ENCODE measurements at regions not wholly inside any gene's neighbourhood (a gene's known extent, or its start where the extent isn't known, plus 50 kb on each side); places are given as distances from the start of the nearest gene placed in this dataset.

GRCh38 chr17:30580916-30581315 lies 103.7 kb downstream of the GOSR1 start:
- no peak for DNase-seq (ENCODE audit: low spot score)
- ChIA-PET POLR2A (no interaction called here), CTCF (no interaction called here)
- H3K36me3 Mint-ChIP-seq = no peaks in the 10 kb centered on the region
- ATAC-seq = no peak
- no peak overlapping the region for H3K27ac Mint-ChIP-seq
- H3K4me3 Mint-ChIP-seq = no peak overlapping the region
- TF ChIP-seq FOXP4 (CRISPR knock-in tag; IDR thresholded peaks at IDR 0.05) (no peak), SMAD4 (CRISPR knock-in tag; IDR thresholded peaks at IDR 0.05) (no peak)
- H3K9me3 Mint-ChIP-seq = peaks cover 5% of the 10 kb centered on the region
- H3K4me1 Mint-ChIP-seq = peaks cover 23% of the 10 kb centered on the region
- H3K27me3 Mint-ChIP-seq (ENCODE audit: low read depth) = no peaks in the 10 kb centered on the region; the same call in 1 of the 2 replicates

GRCh38 chr17:30579610-30580315 lies 102.6 kb downstream of the GOSR1 start:
- no peak overlapping the region for H3K4me3 Mint-ChIP-seq
- ChIA-PET POLR2A (no interaction called here), CTCF (interaction anchor here (1.0 to 1.3 kb wide), 2 partner anchors 25 to 244 kb away, joined by 3 read pairs; partner anchors contain the start of gene CRLF3)
- ATAC-seq (peak; percentile 58), DNase-seq (ENCODE audit: low spot score) (no peak)
- H3K27ac Mint-ChIP-seq = no peak overlapping the region; the same call in 1 of the 2 replicates
- peaks cover 24% of the 10 kb centered on the region for H3K4me1 Mint-ChIP-seq
- no peaks in the 10 kb centered on the region; the same call in 1 of the 2 replicates for H3K27me3 Mint-ChIP-seq (ENCODE audit: low read depth)
- peaks cover 5% of the 10 kb centered on the region for H3K9me3 Mint-ChIP-seq
- no peaks in the 10 kb centered on the region for H3K36me3 Mint-ChIP-seq
- TF ChIP-seq PREB (CRISPR knock-in tag; IDR thresholded peaks at IDR 0.05; ENCODE audit: borderline replicate concordance) (no peak), ZNF671 (CRISPR knock-in tag; IDR thresholded peaks at IDR 0.05) (no peak), CBFB (CRISPR knock-in tag; IDR thresholded peaks at IDR 0.05; ENCODE audit: low read depth) (no peak), RORB (CRISPR knock-in tag; IDR thresholded peaks at IDR 0.05) (no peak), GRHL2 (CRISPR knock-in tag; IDR thresholded peaks at IDR 0.05; ENCODE audit: insufficient replicate concordance, severe bottlenecking) (no peak), FOXJ3 (CRISPR knock-in tag; IDR thresholded peaks at IDR 0.05; ENCODE audit: borderline replicate concordance) (no peak), ZNF219 (CRISPR knock-in tag; IDR thresholded peaks at IDR 0.05; ENCODE audit: borderline replicate concordance) (no peak), E2F4 (CRISPR knock-in tag; IDR thresholded peaks at IDR 0.05; ENCODE audit: borderline replicate concordance, low read depth) (no peak), SMAD3 (CRISPR knock-in tag; IDR thresholded peaks at IDR 0.05; ENCODE audit: borderline replicate concordance) (no peak), ZNF138 (CRISPR knock-in tag; conservative IDR thresholded peaks at IDR 0.05) (no peak), ARID4B (CRISPR knock-in tag; IDR thresholded peaks at IDR 0.05; ENCODE audit: borderline replicate concordance) (no peak), ATF3 (CRISPR knock-in tag; conservative IDR thresholded peaks at IDR 0.05) (no peak), CTCF (IDR thresholded peaks at IDR 0.05) (no peak), ZSCAN18 (CRISPR knock-in tag; IDR thresholded peaks at IDR 0.05) (no peak), KAT7 (CRISPR knock-in tag; IDR thresholded peaks at IDR 0.05; ENCODE audit: borderline replicate concordance) (no peak), ZNF425 (CRISPR knock-in tag; conservative IDR thresholded peaks at IDR 0.05) (no peak), NFYB (CRISPR knock-in tag; conservative IDR thresholded peaks at IDR 0.05; ENCODE audit: low read depth) (no peak)

All from WTC11 (cell line).